Skeletal muscle tissue (tissue), 3 donors: ENCODE measurements at regions not wholly inside any gene's neighbourhood (a gene's known extent, or its start where the extent isn't known, plus 50 kb on each side); places are given as distances from the start of the nearest gene placed in this dataset.
"Not testable (repeated sequence)": the region's sequence is repeated elsewhere in the genome, so short reads cannot be mapped to it uniquely, and the experiment has no call there.

Experiments
- H3K27ac ChIP-seq: one replicate; pipeline ENCODE4 v1.7.0; 2013; ENCODE audit warnings: mild to moderate bottlenecking, low read depth, low read length, inconsistent platforms
- H3K27me3 ChIP-seq, 3 donors: one replicate each; pipeline ENCODE4 v1.7.0; 2013; ENCODE audit warnings: low read length in 3 of 3; ENCODE audit not compliant: control insufficient read depth in 3 of 3, insufficient read depth in 3 of 3
- H3K36me3 ChIP-seq, 3 donors: one replicate each; pipeline ENCODE4 v1.7.0; 2013; ENCODE audit warnings: low read length in 3 of 3; ENCODE audit not compliant: control insufficient read depth in 3 of 3, insufficient read depth in 3 of 3
- H3K4me1 ChIP-seq, 3 donors: one replicate each; pipeline ENCODE4 v1.7.0; 2013; ENCODE audit warnings: low read length in 3 of 3, mild to moderate bottlenecking in 3 of 3; ENCODE audit not compliant: control insufficient read depth in 3 of 3, insufficient read depth in 3 of 3
- H3K4me3 ChIP-seq, 3 donors: one replicate each; pipeline ENCODE4 v1.7.0; 2013; ENCODE audit warnings: low read length in 3 of 3
- H3K9ac ChIP-seq, 3 donors: one replicate each; pipeline ENCODE4 v1.7.0; 2013; ENCODE audit warnings: low read length in 3 of 3, mild to moderate bottlenecking in 3 of 3, moderate library complexity in 2 of 3, low read depth in 1 of 3
- H3K9me3 ChIP-seq, 3 donors: one replicate each; pipeline ENCODE4 v1.7.0; 2013; ENCODE audit warnings: low read length in 3 of 3; ENCODE audit not compliant: control insufficient read depth in 3 of 3
- donor health status: Osteomylitis.

- no peaks in the 10 kb centered on the region for H3K9me3 ChIP-seq
- H3K9ac ChIP-seq, result no peak overlapping the region
- H3K27me3 ChIP-seq, result no peaks in the 10 kb centered on the region
- no peak overlapping the region for H3K4me3 ChIP-seq
- no peaks in the 10 kb centered on the region for H3K4me1 ChIP-seq
- H3K27ac ChIP-seq, result no peak overlapping the region
- no peaks in the 10 kb centered on the region for H3K36me3 ChIP-seq
Observed at GRCh38 chr2:192515937-192516336, 321.2 kb upstream of the TMEFF2 start.

GRCh38 chr2:192513575-192513974, 318.8 kb upstream of the TMEFF2 start:
- H3K9me3 ChIP-seq, result no peaks in the 10 kb centered on the region
- H3K4me1 ChIP-seq, result no peaks in the 10 kb centered on the region
- H3K4me3 ChIP-seq, result no peak overlapping the region
- no peaks in the 10 kb centered on the region for H3K36me3 ChIP-seq
- H3K9ac ChIP-seq, result no peak overlapping the region
- H3K27me3 ChIP-seq, result no peaks in the 10 kb centered on the region
- no peak overlapping the region for H3K27ac ChIP-seq

- H3K4me3 ChIP-seq, H3K9me3 ChIP-seq, H3K36me3 ChIP-seq, H3K9ac ChIP-seq, H3K27ac ChIP-seq, H3K27me3 ChIP-seq, H3K4me1 ChIP-seq: not testable (repeated sequence)
Observed at GRCh38 chr2:192507836-192508450, 313.2 kb upstream of the TMEFF2 start.

- H3K4me1 ChIP-seq, result no peaks in the 10 kb centered on the region
- no peak overlapping the region for H3K27ac ChIP-seq
- H3K9ac ChIP-seq, result no peak overlapping the region
- no peaks in the 10 kb centered on the region for H3K9me3 ChIP-seq
- no peaks in the 10 kb centered on the region for H3K27me3 ChIP-seq
- no peaks in the 10 kb centered on the region for H3K36me3 ChIP-seq
- H3K4me3 ChIP-seq, result no peak overlapping the region
Observed at GRCh38 chr2:192500550-192501200, 305.9 kb upstream of the TMEFF2 start.

GRCh38 chr2:192499476-192499875, 304.7 kb upstream of the TMEFF2 start:
- no peak overlapping the region for H3K4me3 ChIP-seq
- no peak overlapping the region for H3K9ac ChIP-seq
- no peak overlapping the region for H3K27ac ChIP-seq
- H3K9me3 ChIP-seq, result no peaks in the 10 kb centered on the region
- H3K4me1 ChIP-seq, result no peaks in the 10 kb centered on the region
- H3K36me3 ChIP-seq, result no peaks in the 10 kb centered on the region
- no peaks in the 10 kb centered on the region for H3K27me3 ChIP-seq

GRCh38 chr2:192498747-192499146, 304.0 kb upstream of the TMEFF2 start:
- no peaks in the 10 kb centered on the region for H3K27me3 ChIP-seq
- H3K27ac ChIP-seq, result no peak overlapping the region
- no peak overlapping the region for H3K9ac ChIP-seq
- no peak overlapping the region for H3K4me3 ChIP-seq
- H3K4me1 ChIP-seq, result no peaks in the 10 kb centered on the region
- H3K36me3 ChIP-seq, result no peaks in the 10 kb centered on the region
- H3K9me3 ChIP-seq, result no peaks in the 10 kb centered on the region

- not testable (repeated sequence) for H3K36me3 ChIP-seq, H3K27ac ChIP-seq, H3K4me1 ChIP-seq, H3K27me3 ChIP-seq, H3K9me3 ChIP-seq, H3K9ac ChIP-seq, H3K4me3 ChIP-seq
Observed at GRCh38 chr2:192488158-192488557, 293.4 kb upstream of the TMEFF2 start.

- Histone ChIP-seq H3K27me3 (no peaks in the 10 kb centered on the region), H3K9me3 (no peaks in the 10 kb centered on the region), H3K36me3 (no peaks in the 10 kb centered on the region), H3K27ac (no peak overlapping the region), H3K4me1 (no peaks in the 10 kb centered on the region), H3K9ac (no peak overlapping the region), H3K4me3 (no peak overlapping the region)
Observed at GRCh38 chr2:192487636-192488035, 292.9 kb upstream of the TMEFF2 start.

- H3K9ac ChIP-seq, result no peak overlapping the region
- H3K4me3 ChIP-seq, result no peak overlapping the region
Observed at GRCh38 chr2:192484903-192485302, 290.2 kb upstream of the TMEFF2 start.

GRCh38 chr2:192480984-192481383, 286.3 kb upstream of the TMEFF2 start:
- no peaks in the 10 kb centered on the region for H3K27me3 ChIP-seq
- H3K4me3 ChIP-seq, result no peak overlapping the region
- H3K27ac ChIP-seq, result no peak overlapping the region
- no peak overlapping the region for H3K9ac ChIP-seq
- no peaks in the 10 kb centered on the region for H3K4me1 ChIP-seq
- H3K36me3 ChIP-seq, result no peaks in the 10 kb centered on the region
- no peaks in the 10 kb centered on the region for H3K9me3 ChIP-seq

More at GRCh38 chr2:192484903-192485302, 290.2 kb upstream of the TMEFF2 start:
- H3K9me3 ChIP-seq, result no peaks in the 10 kb centered on the region
- no peaks in the 10 kb centered on the region for H3K27me3 ChIP-seq
- no peaks in the 10 kb centered on the region for H3K36me3 ChIP-seq
- no peaks in the 10 kb centered on the region for H3K4me1 ChIP-seq
- H3K27ac ChIP-seq, result no peak overlapping the region
